H9 (cell line): ENCODE measurements at regions not wholly inside any gene's neighbourhood (a gene's known extent, or its start where the extent isn't known, plus 50 kb on each side); places are given as distances from the start of the nearest gene placed in this dataset.

Experiments
- DNase-seq: peaks from one replicate; pipeline ENCODE4 v3.0.0-alpha.2; 2017
- H2AFZ ChIP-seq: one replicate; pipeline ENCODE4 v1.6.1; 2013; ENCODE audit warnings: mild to moderate bottlenecking, low read length, control low read depth, moderate library complexity
- H2AK5ac ChIP-seq: 2 replicates; pipeline ENCODE4 v1.6.1; 2013; ENCODE audit warnings: low read length, control low read depth, mixed read lengths; ENCODE audit not compliant: insufficient read length
- H2BK120ac ChIP-seq: one replicate; pipeline ENCODE4 v1.6.1; 2013; ENCODE audit warnings: low read depth, mild to moderate bottlenecking, low read length, control low read depth, inconsistent platforms; ENCODE audit not compliant: poor library complexity, severe bottlenecking
- H2BK12ac ChIP-seq: 2 replicates; pipeline ENCODE4 v1.6.1; 2013; ENCODE audit warnings: low read length, control low read depth, mixed read lengths, low read depth; ENCODE audit not compliant: insufficient read length
- H2BK15ac ChIP-seq: 2 replicates; pipeline ENCODE4 v1.6.1; 2013; ENCODE audit warnings: low read depth, low read length, control low read depth
- H2BK20ac ChIP-seq: one replicate; pipeline ENCODE4 v1.6.1; 2013; ENCODE audit warnings: low read depth, mild to moderate bottlenecking, low read length, control low read depth, inconsistent platforms; ENCODE audit not compliant: poor library complexity, severe bottlenecking
- H2BK5ac ChIP-seq: 2 replicates; pipeline ENCODE4 v1.6.1; 2013; ENCODE audit warnings: low read length, control low read depth, mixed read lengths; ENCODE audit not compliant: insufficient read length
- H3K14ac ChIP-seq: 2 replicates; pipeline ENCODE4 v1.6.1; 2013; ENCODE audit warnings: low read length, control low read depth; ENCODE audit not compliant: insufficient read depth
- H3K18ac ChIP-seq: 2 replicates; pipeline ENCODE4 v1.6.1; 2013; ENCODE audit warnings: low read depth, mild to moderate bottlenecking, mixed read lengths, low read length, control low read depth; ENCODE audit not compliant: insufficient read length
- H3K23ac ChIP-seq: 2 replicates; pipeline ENCODE4 v1.6.1; 2013; ENCODE audit warnings: low read length, control low read depth, mixed read lengths, low read depth; ENCODE audit not compliant: insufficient read length
- H3K23me2 ChIP-seq: 2 replicates; pipeline ENCODE4 v1.6.1; 2013; ENCODE audit warnings: low read depth, mild to moderate bottlenecking, mixed read lengths, low read length, control low read depth; ENCODE audit not compliant: insufficient read length, poor library complexity, severe bottlenecking
- H3K27ac ChIP-seq: 2 replicates; pipeline ENCODE4 v1.5.1; 2013; ENCODE audit warnings: low read length, control low read depth, mixed read lengths, low read depth; ENCODE audit not compliant: insufficient read length
- H3K27me3 ChIP-seq: 2 replicates; pipeline ENCODE4 v1.6.1; 2013; ENCODE audit warnings: low read length, control low read depth, inconsistent platforms; ENCODE audit not compliant: insufficient read depth
- H3K4ac ChIP-seq: 2 replicates; pipeline ENCODE4 v1.6.1; 2013; ENCODE audit warnings: low read depth, mild to moderate bottlenecking, control low read depth, inconsistent platforms, low read length, moderate library complexity
- H3K4me1 ChIP-seq: 2 replicates; pipeline ENCODE4 v1.6.1; 2013; ENCODE audit warnings: low read length, control low read depth, inconsistent platforms; ENCODE audit not compliant: insufficient read depth
- H3K4me2 ChIP-seq: 2 replicates; pipeline ENCODE4 v1.6.1; 2013; ENCODE audit warnings: low read length, control low read depth, mixed read lengths; ENCODE audit not compliant: insufficient read length, insufficient read depth
- H3K56ac ChIP-seq: 2 replicates; pipeline ENCODE4 v1.6.1; 2013; ENCODE audit warnings: low read depth, mild to moderate bottlenecking, mixed read lengths, low read length, control low read depth; ENCODE audit not compliant: insufficient read length
- H3K79me1 ChIP-seq: 2 replicates; pipeline ENCODE4 v1.6.1; 2013; ENCODE audit warnings: low read depth, mild to moderate bottlenecking, moderate library complexity, low read length, control low read depth, inconsistent platforms; ENCODE audit not compliant: insufficient read depth, poor library complexity, severe bottlenecking
- H3K79me2 ChIP-seq: 2 replicates; pipeline ENCODE4 v1.6.1; 2013; ENCODE audit warnings: low read length, control low read depth, inconsistent platforms; ENCODE audit not compliant: insufficient read depth
- H3K9ac ChIP-seq: 2 replicates; pipeline ENCODE4 v1.6.1; 2013; ENCODE audit warnings: low read length, control low read depth, mixed read lengths; ENCODE audit not compliant: insufficient read length; ENCODE audit errors: extremely low read depth
- H3K9me3 ChIP-seq: one replicate; pipeline ENCODE4 v1.6.1; 2013; ENCODE audit warnings: low read depth, low read length, inconsistent platforms; ENCODE audit not compliant: control insufficient read depth
- H3T11ph ChIP-seq: one replicate; pipeline ENCODE4 v1.6.1; 2013; ENCODE audit warnings: mild to moderate bottlenecking, low read length, control low read depth, inconsistent platforms
- H4K20me1 ChIP-seq: one replicate; pipeline ENCODE4 v1.6.1; 2013; ENCODE audit not compliant: control insufficient read depth, insufficient read length, insufficient read depth
- H4K5ac ChIP-seq: 2 replicates; pipeline ENCODE4 v1.6.1; 2013; ENCODE audit warnings: low read depth, mild to moderate bottlenecking, mixed read lengths, low read length, control low read depth; ENCODE audit not compliant: insufficient read length
- H4K8ac ChIP-seq: replicated peaks from 2 replicates; pipeline ENCODE4 v1.6.1; 2013; ENCODE audit warnings: low read length, control low read depth, mixed read lengths, low read depth; ENCODE audit not compliant: insufficient read length
- H4K91ac ChIP-seq: 2 replicates; pipeline ENCODE4 v1.6.1; 2013; ENCODE audit warnings: low read depth, mild to moderate bottlenecking, moderate library complexity, mixed read lengths, low read length, control low read depth; ENCODE audit not compliant: insufficient read length
- H3K27ac Mint-ChIP-seq, 3 experiments: 2 replicates in 2 of 3; 3 replicates in 1 of 3; pipeline ENCODE4 v1.8.0; 2020 to 2021; ENCODE audit warnings: mixed read lengths in 3 of 3, mild to moderate bottlenecking in 1 of 3, moderate library complexity in 1 of 3
- H3K27me3 Mint-ChIP-seq: 2 replicates; pipeline ENCODE4 v1.8.0; 2021; ENCODE audit warnings: low read depth, mild to moderate bottlenecking, moderate library complexity, mixed read lengths
- H3K36me3 Mint-ChIP-seq, 3 experiments: 2 replicates in 2 of 3; 3 replicates in 1 of 3; pipeline ENCODE4 v1.8.0; 2020 to 2021; ENCODE audit warnings: low read depth in 3 of 3, mixed read lengths in 3 of 3; ENCODE audit not compliant: insufficient read depth in 1 of 3
- H3K4me1 Mint-ChIP-seq, 2 experiments: 2 replicates each; pipeline ENCODE4 v1.8.0; 2020; ENCODE audit warnings: mixed read lengths in 2 of 2
- H3K4me3 Mint-ChIP-seq, 2 experiments: 2 replicates in 1 of 2; 3 replicates in 1 of 2; pipeline ENCODE4 v1.8.0; 2020 to 2021; ENCODE audit warnings: mild to moderate bottlenecking in 2 of 2, mixed read lengths in 2 of 2, moderate library complexity in 1 of 2
- H3K9me3 Mint-ChIP-seq, 2 experiments: 2 replicates in 1 of 2; 3 replicates in 1 of 2; pipeline ENCODE4 v1.8.0; 2020; ENCODE audit warnings: mild to moderate bottlenecking in 2 of 2, mixed read lengths in 2 of 2, moderate library complexity in 1 of 2
- CTCF ChIP-seq: fragments of 200-600 bp; sonication (generic); conservative IDR thresholded peaks from 3 replicates; pipeline ENCODE4 v1.8.0; 2021; ENCODE audit warnings: antibody characterized with exemption, mild to moderate bottlenecking
- WGBS: extraction: QIAGEN DNeasy Blood & Tissue Kit; methylation state at CpG from one replicate; pipeline ENCODE4 v1.1.7; 2013; ENCODE audit warnings: missing lambda C conversion rate, low lambda C conversion rate, mixed read lengths; ENCODE audit not compliant: insufficient read length; ENCODE audit errors: extremely low coverage; 5-methylcytosine and 5-hydroxymethylcytosine counted together

GRCh38 chr5:141773779-141774562 lies 91.9 kb upstream of the ARAP3 start:
- H3K4me1 ChIP-seq = no peaks in the 10 kb centered on the region
- no peak overlapping the region for H2BK5ac ChIP-seq
- H3K9me3 Mint-ChIP-seq = no peaks in the 10 kb centered on the region; a peak in 1 of 5 replicates
- H3K9me3 ChIP-seq = no peaks in the 10 kb centered on the region
- H3K4me2 ChIP-seq = no peak overlapping the region
- no peak overlapping the region for H3K4ac ChIP-seq
- no peak overlapping the region for H4K8ac ChIP-seq
- no peak overlapping the region for H4K91ac ChIP-seq
- WGBS = no CpG with 5 or more reads among the region's 17 CpGs
- no peaks in the 10 kb centered on the region for H4K20me1 ChIP-seq
- H2AK5ac ChIP-seq = no peak overlapping the region
- H3K79me1 ChIP-seq = no peaks in the 10 kb centered on the region
- H2BK20ac ChIP-seq = no peak overlapping the region
- H3K56ac ChIP-seq = no peak overlapping the region
- H3K4me3 Mint-ChIP-seq = no peak overlapping the region
- peak overlapping the region in 1 of 3 experiments; percentile 61; a peak in 2 of 7 replicates for H3K27ac Mint-ChIP-seq
- H4K5ac ChIP-seq = no peak overlapping the region
- H3K18ac ChIP-seq = no peak overlapping the region
- H3K9ac ChIP-seq = no peak overlapping the region
- no peak for DNase-seq
- peaks cover 35 to 52% of the 10 kb centered on the region in 2 experiments for H3K4me1 Mint-ChIP-seq
- H2AFZ ChIP-seq = no peak overlapping the region
- no peaks in the 10 kb centered on the region for H3K23me2 ChIP-seq
- H3K27ac ChIP-seq = no peak overlapping the region
- no peak overlapping the region for H3T11ph ChIP-seq
- no peak overlapping the region for H3K23ac ChIP-seq
- H3K79me2 ChIP-seq = no peaks in the 10 kb centered on the region
- peaks cover 14% of the 10 kb centered on the region for H3K27me3 Mint-ChIP-seq
- TF ChIP-seq CTCF = no peak
- no peak overlapping the region for H2BK12ac ChIP-seq
- H3K14ac ChIP-seq = peak overlapping the region; percentile 6; the same call in 1 of the 2 replicates
- peaks cover 0 to 4% (median 0%) of the 10 kb centered on the region in 3 experiments; a peak in 2 of 7 replicates for H3K36me3 Mint-ChIP-seq
- H3K27me3 ChIP-seq = no peaks in the 10 kb centered on the region
- H2BK15ac ChIP-seq = no peak overlapping the region
- no peak overlapping the region for H2BK120ac ChIP-seq
